Heart right ventricle (tissue), 16 donors: ENCODE measurements at regions not wholly inside any gene's neighbourhood (a gene's known extent, or its start where the extent isn't known, plus 50 kb on each side); places are given as distances from the start of the nearest gene placed in this dataset.

Source experiments
- ATAC-seq, 8 donors: fragments of 200-7000 bp; cut with Tn5 transposase; one replicate each; pipeline ENCODE4 v1.9.1; 2020; ENCODE audit warnings: mild to moderate bottlenecking in 8 of 8, moderate library complexity in 8 of 8, moderate number of reproducible peaks in 1 of 8
- DNase-seq, 2 donors: peaks; one replicate each; pipeline ENCODE4 v3.0.0-alpha.2; 2020
- H3K27ac ChIP-seq, 10 donors: fragments of 200-600 bp; sonication (generic) in 2 of 10; one replicate each; pipeline versions ENCODE4 v1.5.0 to v1.8.0; 2020 to 2022; ENCODE audit warnings: mild to moderate bottlenecking in 3 of 10
- H3K27me3 ChIP-seq, 7 donors: fragments of 200-600 bp; one replicate each; pipeline ENCODE4 v1.8.0; 2021 to 2022; ENCODE audit warnings: mild to moderate bottlenecking in 2 of 7
- H3K36me3 ChIP-seq, 9 donors: fragments of 200-600 bp; sonication (generic) in 1 of 9; one replicate each; pipeline versions ENCODE4 v1.5.0 to v1.8.0; 2020 to 2022; ENCODE audit warnings: mild to moderate bottlenecking in 2 of 9
- H3K4me1 ChIP-seq, 9 donors: fragments of 200-600 bp; sonication (generic) in 1 of 9; one replicate each; pipeline versions ENCODE4 v1.5.0 to v1.8.0; 2020 to 2022; ENCODE audit warnings: mild to moderate bottlenecking in 4 of 9
- H3K4me3 ChIP-seq, 10 donors: fragments of 200-600 bp; sonication (generic) in 2 of 10; one replicate each; pipeline versions ENCODE4 v1.5.0 to v1.8.0; 2020 to 2022; ENCODE audit warnings: mild to moderate bottlenecking in 7 of 10, moderate library complexity in 2 of 10
- H3K9me3 ChIP-seq, 11 donors: fragments of 200-600 bp in 10 of 11; sonication (generic) in 2 of 11; one replicate each; pipeline versions ENCODE4 v1.5.0 to v1.8.0; 2013 to 2022; ENCODE audit warnings: mild to moderate bottlenecking in 2 of 11, control low read depth in 1 of 11, moderate library complexity in 1 of 11
- CTCF ChIP-seq, 9 donors: fragments of 200-600 bp; sonication (generic) in 2 of 9; IDR thresholded peaks; one replicate each; pipeline versions ENCODE4 v1.5.0 to v1.8.0; 2021 to 2022; ENCODE audit warnings: antibody characterized with exemption in 9 of 9, mild to moderate bottlenecking in 5 of 9, moderate library complexity in 1 of 9
- WGBS, 2 donors: extraction: QIAGEN DNeasy Blood & Tissue Kit; methylation state at CpG; one replicate each; pipeline ENCODE4 v1.1.7; 2013; ENCODE audit warnings: inconsistent platforms in 1 of 2; 5-methylcytosine and 5-hydroxymethylcytosine counted together
- intact Hi-C, 10 donors: fragments of 100-400 bp; cut with DNase I; formaldehyde crosslinking; loops; one replicate each; pipeline versions ENCODE4 v1.11.1 to v1.14.2; 2022
- donor health status: Arrhythmogenic right ventricular cardiomyopathy.
- donor health status: ischemic (EF 13 %, LVEDD 7.1; RV severe dilation, severe dysfunction).
- donor health status: healthy with polysubstance abuse.
- donor health status: DM: no; HTN: yes; CAD: no.
- donor health status: DM: no; HTN: no; CAD: no.
- donor health status: ischemic (EF 25% LVEDD 6.9; RV normal size, moderate dysfunction).
- donor health status: ischemic (EF 25% LVEDD 5.7; RV mildly dilated, moderate dysfunction).
- donor health status: healthy.
- donor health status: DM: yes; HTN: yes; CAD: no.
- donor health status: Ischemic cardiomyopathy.
- donor health status: ischemic (EF 35%, LVEDD 5.7; RV mildly dilated, moderate dysfunction).
- donor health status: nonischemic (EF 11% LVEDD 7.7; RV severe dilation, severe dysfunction).
- donor health status: DM: yes; HTN: yes; CAD: no.
- donor health status: PGD.
- donor health status: ischemic (EF 29% LVEDD 5.4; RV normal size, mild dysfunction).
- donor health status: nonischemic (EF 23%, LVEDD 6.1; RV moderate dilation, normal function).

- ATAC-seq (no peak), DNase-seq (no peak)
- Histone ChIP-seq H3K27me3 (no peaks in the 10 kb centered on the region), H3K9me3 (peaks cover 0 to 14% (median 0%) of the 10 kb centered on the region in 11 donors), H3K4me1 (peaks cover 0 to 7% (median 0%) of the 10 kb centered on the region in 9 donors), H3K27ac (no peak overlapping the region), H3K4me3 (no peak overlapping the region), H3K36me3 (no peaks in the 10 kb centered on the region)
- intact Hi-C loops = no loop called here
- no peak for TF ChIP-seq CTCF (IDR thresholded peaks at IDR 0.05)
- 83 to 87% methylated on average over 4 of the region's 4 CpGs for WGBS, 2 donors
These were observed 892.2 kb upstream of the ZEB2 start for GRCh38 chr2:145412155-145412554.

DNA sequence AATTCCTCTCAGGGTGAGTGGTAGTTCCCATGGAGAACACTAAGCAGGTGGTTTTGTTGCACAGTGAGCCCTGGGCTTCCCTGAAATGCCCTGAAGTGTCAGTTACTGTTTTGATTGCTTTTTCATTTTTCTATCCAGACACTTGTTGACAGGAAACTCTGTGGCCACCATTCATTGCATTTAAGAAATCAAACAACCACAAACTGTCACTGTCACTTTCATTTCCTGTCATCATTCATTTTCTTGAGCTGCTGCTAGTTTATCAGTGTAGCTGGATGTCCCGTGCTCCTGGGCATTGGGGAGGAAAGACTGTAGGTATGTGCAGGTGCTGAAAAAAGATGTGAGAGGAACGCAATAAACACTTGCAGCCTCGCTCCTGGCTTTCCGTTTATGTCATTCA, 891.6 kb upstream of the ZEB2 start:
- H3K27me3 ChIP-seq = no peaks in the 10 kb centered on the region
- ATAC-seq = no peak
- peaks cover 0 to 14% (median 0%) of the 10 kb centered on the region in 11 donors for H3K9me3 ChIP-seq
- TF ChIP-seq CTCF (IDR thresholded peaks at IDR 0.05) = no peak
- no peak overlapping the region for H3K4me3 ChIP-seq
- DNase-seq = no peak
- H3K4me1 ChIP-seq = peaks cover 0 to 7% (median 0%) of the 10 kb centered on the region in 9 donors
- 63 to 71% methylated on average over 4 of the region's 4 CpGs for WGBS, 2 donors
- no peaks in the 10 kb centered on the region for H3K36me3 ChIP-seq
- intact Hi-C loops = loop anchor here in 1 of 10 donors (2.0 kb wide), 1 partner anchor 71 kb away; no protein-coding TSS in a partner anchor
- no peak overlapping the region for H3K27ac ChIP-seq

GRCh38 chr2:145410086-145410485, 890.2 kb upstream of the ZEB2 start:
- H3K27ac ChIP-seq = no peak overlapping the region
- no peak for TF ChIP-seq CTCF (IDR thresholded peaks at IDR 0.05)

DNA sequence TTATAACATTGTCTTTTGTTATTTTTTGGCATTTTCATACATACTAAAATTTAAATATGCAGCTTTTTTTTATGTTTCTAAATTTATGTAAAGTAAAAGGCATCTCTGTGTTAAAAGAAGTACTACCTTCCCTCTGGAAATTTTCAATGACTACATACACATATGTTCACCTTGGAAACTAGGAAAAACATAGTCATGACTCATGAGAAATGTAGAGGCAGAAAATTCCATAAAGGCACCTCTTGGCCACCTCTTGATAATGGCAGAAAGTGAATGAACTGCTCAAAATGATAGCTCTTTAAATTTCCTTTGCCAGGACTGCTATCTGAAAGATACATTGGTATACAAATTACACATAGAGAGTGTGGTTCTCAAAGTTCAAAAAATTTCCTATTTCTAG, 889.1 kb upstream of the ZEB2 start:
- H3K4me3 ChIP-seq = no peak overlapping the region
- H3K27me3 ChIP-seq = no peaks in the 10 kb centered on the region
- no peak for TF ChIP-seq CTCF (IDR thresholded peaks at IDR 0.05)
- no peaks in the 10 kb centered on the region for H3K9me3 ChIP-seq
- H3K27ac ChIP-seq = no peak overlapping the region
- intact Hi-C loops = no loop called here
- ATAC-seq (no peak), DNase-seq (no peak)
- H3K4me1 ChIP-seq = peaks cover 0 to 7% (median 0%) of the 10 kb centered on the region in 9 donors
- no peaks in the 10 kb centered on the region for H3K36me3 ChIP-seq

More at GRCh38 chr2:145410086-145410485, 890.2 kb upstream of the ZEB2 start:
- no peak for ATAC-seq
- H3K9me3 ChIP-seq = peaks cover 0 to 4% (median 0%) of the 10 kb centered on the region in 11 donors
- no peaks in the 10 kb centered on the region for H3K27me3 ChIP-seq
- DNase-seq = no peak
- H3K4me1 ChIP-seq = peaks cover 0 to 7% (median 0%) of the 10 kb centered on the region in 9 donors
- no peaks in the 10 kb centered on the region for H3K36me3 ChIP-seq
- intact Hi-C loops = loop anchor here in 1 of 10 donors (2.0 kb wide), 1 partner anchor 69 kb away; no protein-coding TSS in a partner anchor
- 80 to 90% methylated on average over 2 of the region's 2 CpGs for WGBS, 2 donors
- H3K4me3 ChIP-seq = no peak overlapping the region
